ENCODE measurements at regions not wholly inside any gene's neighbourhood (a gene's known extent, or its start where the extent isn't known, plus 50 kb on each side); places are given as distances from the start of the nearest gene placed in this dataset.

DNA sequence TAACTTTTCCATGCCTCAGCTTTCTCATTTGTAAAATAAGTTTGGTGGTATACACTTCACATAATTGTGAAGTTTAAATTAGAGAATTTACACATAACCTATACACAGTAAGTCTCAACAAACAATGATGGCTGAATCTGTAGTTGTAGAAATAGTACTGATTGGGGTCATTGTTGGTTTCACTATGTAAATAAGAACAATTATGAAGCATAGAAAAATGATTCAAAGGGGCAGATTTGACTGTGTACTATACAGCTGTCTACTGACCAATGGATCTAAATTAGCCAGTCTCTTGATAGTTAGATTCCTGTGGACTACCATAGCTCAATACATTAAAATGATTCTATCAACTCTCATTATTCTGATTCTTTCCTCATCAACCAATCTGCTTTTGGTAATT lies 181.1 kb upstream of the STXBP5 start:
- TF ChIP-seq CTCF (IDR thresholded peaks at IDR 0.05), result no peak
- Histone ChIP-seq H3K36me3 (no peaks in the 10 kb centered on the region), H3K27me3 (no peaks in the 10 kb centered on the region), H3K4me1 (no peaks in the 10 kb centered on the region), H3K27ac (no peak overlapping the region), H3K4me3 (no peak overlapping the region), H3K9me3 (no peaks in the 10 kb centered on the region)
- no peak for DNase-seq (ENCODE audit: low spot score in 2 of 2)
- intact Hi-C loops (cut with DNase I), result no loop called here

- no peak for DNase-seq (ENCODE audit: low spot score in 2 of 2)
- no peaks in the 10 kb centered on the region for H3K27me3 ChIP-seq
- H3K36me3 ChIP-seq, result no peaks in the 10 kb centered on the region
- no peaks in the 10 kb centered on the region for H3K4me1 ChIP-seq
- H3K4me3 ChIP-seq, result no peak overlapping the region
- no peak for TF ChIP-seq CTCF (IDR thresholded peaks at IDR 0.05)
- intact Hi-C loops (cut with DNase I), result no loop called here
- H3K9me3 ChIP-seq, result no peaks in the 10 kb centered on the region
- no peak overlapping the region for H3K27ac ChIP-seq
Measured at GRCh38 chr6:147023581-147023980, 180.6 kb upstream of the STXBP5 start.

DNA sequence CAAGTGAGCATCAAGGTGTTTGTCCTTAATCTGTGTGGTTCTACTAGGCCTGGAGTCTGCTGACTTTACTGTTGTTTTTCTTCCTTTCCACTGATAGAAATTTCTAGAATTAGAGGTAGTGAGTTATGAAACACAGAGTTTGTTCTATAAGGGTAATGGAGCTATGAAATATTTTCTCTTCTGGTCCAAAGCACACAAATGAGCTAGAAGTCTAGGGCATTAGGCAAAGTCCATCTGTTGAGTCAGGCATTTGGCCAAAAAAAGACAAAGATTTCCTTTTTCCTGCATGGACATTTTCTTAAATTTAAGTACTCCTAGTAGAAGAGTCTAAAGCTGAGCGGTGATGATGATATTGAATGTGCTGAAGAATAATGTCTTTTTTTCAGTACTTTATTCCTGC lies 174.3 kb upstream of the STXBP5 start:
- intact Hi-C loops (cut with DNase I), result no loop called here
- Histone ChIP-seq H3K27ac (no peak overlapping the region), H3K27me3 (no peaks in the 10 kb centered on the region), H3K4me3 (no peak overlapping the region), H3K9me3 (no peaks in the 10 kb centered on the region), H3K4me1 (no peaks in the 10 kb centered on the region), H3K36me3 (no peaks in the 10 kb centered on the region)
- no peak for DNase-seq (ENCODE audit: low spot score in 2 of 2)
- no peak for TF ChIP-seq CTCF (IDR thresholded peaks at IDR 0.05)

GRCh38 chr6:147033267-147033666 lies 170.9 kb upstream of the STXBP5 start:
- intact Hi-C loops (cut with DNase I), result no loop called here
- no peak for TF ChIP-seq CTCF (IDR thresholded peaks at IDR 0.05)
- no peak for DNase-seq (ENCODE audit: low spot score in 2 of 2)
- Histone ChIP-seq H3K27me3 (no peaks in the 10 kb centered on the region), H3K36me3 (no peaks in the 10 kb centered on the region), H3K4me1 (no peaks in the 10 kb centered on the region), H3K9me3 (no peaks in the 10 kb centered on the region), H3K27ac (no peak overlapping the region), H3K4me3 (no peak overlapping the region)

- H3K27me3 ChIP-seq, result no peaks in the 10 kb centered on the region
- H3K27ac ChIP-seq, result no peak overlapping the region
- H3K9me3 ChIP-seq, result no peaks in the 10 kb centered on the region
- intact Hi-C loops (cut with DNase I), result no loop called here
- no peak for TF ChIP-seq CTCF (IDR thresholded peaks at IDR 0.05)
- DNase-seq (ENCODE audit: low spot score in 2 of 2), result no peak
- H3K36me3 ChIP-seq, result no peaks in the 10 kb centered on the region
- H3K4me3 ChIP-seq, result no peak overlapping the region
- no peaks in the 10 kb centered on the region for H3K4me1 ChIP-seq
Measured at GRCh38 chr6:147035886-147036285, 168.3 kb upstream of the STXBP5 start.

- Histone ChIP-seq H3K9me3 (no peaks in the 10 kb centered on the region), H3K4me3 (no peak overlapping the region), H3K27ac (no peak overlapping the region), H3K4me1 (no peaks in the 10 kb centered on the region), H3K36me3 (no peaks in the 10 kb centered on the region), H3K27me3 (no peaks in the 10 kb centered on the region)
- no peak for TF ChIP-seq CTCF (IDR thresholded peaks at IDR 0.05)
- DNase-seq (ENCODE audit: low spot score in 2 of 2), result no peak
- intact Hi-C loops (cut with DNase I), result no loop called here
Measured at GRCh38 chr6:147037881-147038280, 166.3 kb upstream of the STXBP5 start.

Data from ascending aorta (tissue), 2 donors.